NB4 (cell line): ENCODE measurements at regions not wholly inside any gene's neighbourhood (a gene's known extent, or its start where the extent isn't known, plus 50 kb on each side); places are given as distances from the start of the nearest gene placed in this dataset.

Experiments used
- DNase-seq: peaks from one replicate; pipeline ENCODE4 v3.0.0; 2010; ENCODE audit warnings: low read depth
- H3K4me3 ChIP-seq: one replicate; pipeline ENCODE4 v1.5.1; 2011; ENCODE audit warnings: mild to moderate bottlenecking, low read depth, low read length, moderate library complexity
- CTCF ChIP-seq: IDR thresholded peaks from one replicate; pipeline ENCODE4 v1.5.1; 2012; ENCODE audit warnings: low read depth, low read length
- MAX ChIP-seq: IDR thresholded peaks from 2 replicates; pipeline ENCODE4 v1.6.1; 2011; ENCODE audit warnings: low read depth, low read length
- MYC ChIP-seq: IDR thresholded peaks from 2 replicates; pipeline ENCODE4 v1.6.1; 2011; ENCODE audit warnings: low read depth, low read length
- POLR2A ChIP-seq: IDR thresholded peaks from 2 replicates; pipeline ENCODE4 v1.6.1; 2011; ENCODE audit warnings: mild to moderate bottlenecking; ENCODE audit not compliant: insufficient read length; ENCODE audit errors: extremely low read depth

GRCh38 chr1:229027622-229028182 lies 243.2 kb upstream of the RAB4A start:
- peak; percentile 98 for DNase-seq
- no peak overlapping the region for H3K4me3 ChIP-seq
- no peak for TF ChIP-seq POLR2A
- TF ChIP-seq MAX: peak; percentile 15; the same call in 1 of the 2 replicates
- peak; percentile 76; the same call in 1 of the 2 replicates for TF ChIP-seq MYC

GRCh38 chr1:229028544-229028943 lies 242.4 kb upstream of the RAB4A start:
- peak; percentile 83 for DNase-seq
- TF ChIP-seq MAX: no peak
- no peak for TF ChIP-seq MYC
- TF ChIP-seq POLR2A: no peak
- TF ChIP-seq CTCF: no peak
- H3K4me3 ChIP-seq: no peak overlapping the region

- no peak overlapping the region for H3K4me3 ChIP-seq
- TF ChIP-seq MYC (no peak), POLR2A (no peak), CTCF (no peak), MAX (no peak)
- peak; percentile 51 for DNase-seq
Observed at GRCh38 chr1:229028987-229029878, 241.7 kb upstream of the RAB4A start.

- peak; percentile 6; the same call in 1 of the 2 replicates for TF ChIP-seq MAX
- TF ChIP-seq POLR2A: no peak
- no peak for TF ChIP-seq CTCF
- no peak; the same call in 1 of the 2 replicates for TF ChIP-seq MYC
- H3K4me3 ChIP-seq: no peak overlapping the region
- peak; percentile 87 for DNase-seq
Observed at GRCh38 chr1:229029879-229030235, 241.1 kb upstream of the RAB4A start.

GRCh38 chr1:229030630-229031029 lies 240.3 kb upstream of the RAB4A start:
- DNase-seq: no peak
- H3K4me3 ChIP-seq: no peak overlapping the region
- TF ChIP-seq POLR2A (no peak), MAX (no peak), MYC (no peak), CTCF (no peak)

GRCh38 chr1:229031061-229031460 lies 239.8 kb upstream of the RAB4A start:
- DNase-seq: peak; percentile 70
- H3K4me3 ChIP-seq: no peak overlapping the region
- TF ChIP-seq POLR2A: no peak
- TF ChIP-seq CTCF: no peak
- no peak for TF ChIP-seq MAX
- no peak for TF ChIP-seq MYC
